Right lobe of liver (tissue), 6 donors: ENCODE measurements at regions not wholly inside any gene's neighbourhood (a gene's known extent, or its start where the extent isn't known, plus 50 kb on each side); places are given as distances from the start of the nearest gene placed in this dataset.

Experiments used
- ATAC-seq, 4 donors: fragments of 200-7000 bp; cut with Tn5 transposase; one replicate each; pipeline ENCODE4 v1.9.1; 2020; ENCODE audit warnings: mild to moderate bottlenecking in 4 of 4, moderate library complexity in 4 of 4
- DNase-seq, 3 donors: peaks; one replicate each; pipeline ENCODE4 v3.0.0-alpha.2; 2020
- H3K27ac ChIP-seq, 3 donors: fragments of 200-600 bp; one replicate each; pipeline ENCODE4 v1.8.0; 2022
- H3K27me3 ChIP-seq, 2 donors: fragments of 200-600 bp; one replicate each; pipeline ENCODE4 v1.8.0; 2022
- H3K36me3 ChIP-seq, 4 donors: fragments of 200-600 bp; sonication (generic) in 1 of 4; one replicate each; pipeline versions ENCODE4 v1.5.1 to v1.8.0; 2017 to 2022; ENCODE audit warnings: control low read depth in 1 of 4
- H3K4me1 ChIP-seq, 4 donors: fragments of 200-600 bp; sonication (generic) in 1 of 4; one replicate each; pipeline versions ENCODE4 v1.5.1 to v1.8.0; 2017 to 2022; ENCODE audit warnings: control low read depth in 1 of 4
- H3K4me3 ChIP-seq, 3 donors: fragments of 200-600 bp; one replicate each; pipeline ENCODE4 v1.8.0; 2022
- H3K9me3 ChIP-seq, 4 donors: fragments of 200-600 bp; sonication (generic) in 1 of 4; one replicate each; pipeline versions ENCODE4 v1.5.1 to v1.8.0; 2017 to 2022; ENCODE audit warnings: control low read depth in 1 of 4
- POLR2A ChIP-seq: fragments of 450-650 bp; IDR thresholded peaks from one replicate; pipeline ENCODE4 v1.6.1; 2017; ENCODE audit warnings: antibody characterized with exemption, mild to moderate bottlenecking
- WGBS: methylation state at CpG from one replicate; pipeline ENCODE4 v1.1.6; 2018; ENCODE audit warnings: low coverage, low lambda C conversion rate; ENCODE audit not compliant: insufficient coverage; ENCODE audit errors: missing lambda C conversion rate; 5-methylcytosine and 5-hydroxymethylcytosine counted together
- intact Hi-C, 2 donors: fragments of 100-400 bp; cut with DNase I; formaldehyde crosslinking; loops; one replicate each; pipeline versions ENCODE4 v1.11.2 to v1.14.1; 2022
- TF ChIP-seq, protein P1 (sequence below), 4 donors: fragments of 200-600 bp in 3 of 4; fragments of 450-650 bp in 1 of 4; IDR thresholded peaks; one replicate each; pipeline versions ENCODE4 v1.5.1 to v1.8.0; 2016 to 2022; ENCODE audit warnings: antibody characterized with exemption in 4 of 4, mild to moderate bottlenecking in 2 of 4
- donor health status: DM: no; HTN: yes; CAD: no.
- donor health status: DM: no; HTN: no; CAD: no.
- donor health status: DM: no; HTN: no; CAD: no.
- donor health status: DM: no; HTN: yes; CAD: no.
- donor health status: DM: no; HTN: yes; CAD: no.

DNA sequence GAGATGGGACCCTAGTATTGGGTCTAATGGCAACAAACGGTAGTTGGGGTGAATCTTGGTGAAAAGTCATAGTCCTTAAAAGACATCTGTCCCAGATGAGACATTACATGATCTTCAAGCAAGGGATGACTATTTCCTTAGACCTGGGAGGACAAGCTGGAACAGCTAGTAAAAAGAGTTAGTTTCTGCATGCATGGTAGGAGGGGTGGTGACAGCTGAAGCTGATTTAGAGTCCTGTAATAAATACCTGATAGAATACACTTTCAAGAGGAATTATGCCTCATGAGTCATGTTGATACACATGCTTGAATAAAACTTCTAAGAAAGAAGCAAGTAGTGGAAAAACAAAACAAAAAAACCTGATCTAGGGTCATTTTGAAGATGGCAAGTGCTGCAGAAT lies 247.4 kb downstream of the CD109 start:
- H3K9me3 ChIP-seq, result no peaks in the 10 kb centered on the region
- no peak overlapping the region for H3K4me3 ChIP-seq
- 42% methylated on average over 1 of the region's 1 CpG for WGBS
- TF ChIP-seq, protein P1, sequence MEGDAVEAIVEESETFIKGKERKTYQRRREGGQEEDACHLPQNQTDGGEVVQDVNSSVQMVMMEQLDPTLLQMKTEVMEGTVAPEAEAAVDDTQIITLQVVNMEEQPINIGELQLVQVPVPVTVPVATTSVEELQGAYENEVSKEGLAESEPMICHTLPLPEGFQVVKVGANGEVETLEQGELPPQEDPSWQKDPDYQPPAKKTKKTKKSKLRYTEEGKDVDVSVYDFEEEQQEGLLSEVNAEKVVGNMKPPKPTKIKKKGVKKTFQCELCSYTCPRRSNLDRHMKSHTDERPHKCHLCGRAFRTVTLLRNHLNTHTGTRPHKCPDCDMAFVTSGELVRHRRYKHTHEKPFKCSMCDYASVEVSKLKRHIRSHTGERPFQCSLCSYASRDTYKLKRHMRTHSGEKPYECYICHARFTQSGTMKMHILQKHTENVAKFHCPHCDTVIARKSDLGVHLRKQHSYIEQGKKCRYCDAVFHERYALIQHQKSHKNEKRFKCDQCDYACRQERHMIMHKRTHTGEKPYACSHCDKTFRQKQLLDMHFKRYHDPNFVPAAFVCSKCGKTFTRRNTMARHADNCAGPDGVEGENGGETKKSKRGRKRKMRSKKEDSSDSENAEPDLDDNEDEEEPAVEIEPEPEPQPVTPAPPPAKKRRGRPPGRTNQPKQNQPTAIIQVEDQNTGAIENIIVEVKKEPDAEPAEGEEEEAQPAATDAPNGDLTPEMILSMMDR (IDR thresholded peaks at IDR 0.05), result no peak
- no peak for TF ChIP-seq POLR2A
- no peak for ATAC-seq
- no peak overlapping the region for H3K27ac ChIP-seq
- no peaks in the 10 kb centered on the region for H3K27me3 ChIP-seq
- H3K4me1 ChIP-seq, result no peaks in the 10 kb centered on the region
- intact Hi-C loops, result no loop called here
- no peaks in the 10 kb centered on the region for H3K36me3 ChIP-seq
- no peak for DNase-seq

DNA sequence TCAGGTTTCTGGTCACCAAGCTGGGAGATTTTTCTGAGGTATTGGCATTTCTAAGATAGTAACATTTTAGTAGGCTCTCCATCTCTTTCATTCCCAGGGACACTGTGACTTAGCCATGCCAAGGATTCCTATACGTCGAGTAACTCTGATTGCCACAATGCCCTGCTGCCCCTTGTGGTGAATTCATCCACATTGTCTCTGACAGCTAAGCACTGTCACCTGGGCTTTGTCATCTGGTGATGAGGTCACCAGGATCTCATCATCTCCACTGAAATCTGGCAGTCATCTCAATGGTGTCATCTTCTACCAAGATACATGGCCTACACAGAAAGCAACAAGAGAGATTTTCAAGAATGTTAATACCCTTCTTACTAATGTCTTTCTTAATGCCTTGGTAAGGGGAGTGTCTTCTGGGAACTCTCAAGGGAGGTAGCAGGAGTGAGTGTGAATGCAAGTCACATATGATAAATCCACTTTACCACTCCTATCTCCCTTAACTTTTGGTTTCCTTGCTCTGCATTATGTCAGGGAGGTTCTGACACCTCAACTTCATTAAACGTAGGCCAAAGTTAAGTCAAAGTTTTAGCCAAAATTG lies 246.7 kb downstream of the CD109 start:
- DNase-seq (no peak), ATAC-seq (no peak)
- H3K9me3 ChIP-seq, result no peaks in the 10 kb centered on the region
- TF ChIP-seq, protein P1 (IDR thresholded peaks at IDR 0.05), result no peak
- TF ChIP-seq POLR2A, result no peak
- no peak overlapping the region for H3K4me3 ChIP-seq
- intact Hi-C loops, result no loop called here
- WGBS, result 31% methylated on average over 2 of the region's 3 CpGs
- no peaks in the 10 kb centered on the region for H3K4me1 ChIP-seq
- H3K27me3 ChIP-seq, result no peaks in the 10 kb centered on the region
- H3K27ac ChIP-seq, result no peak overlapping the region
- no peaks in the 10 kb centered on the region for H3K36me3 ChIP-seq

DNA sequence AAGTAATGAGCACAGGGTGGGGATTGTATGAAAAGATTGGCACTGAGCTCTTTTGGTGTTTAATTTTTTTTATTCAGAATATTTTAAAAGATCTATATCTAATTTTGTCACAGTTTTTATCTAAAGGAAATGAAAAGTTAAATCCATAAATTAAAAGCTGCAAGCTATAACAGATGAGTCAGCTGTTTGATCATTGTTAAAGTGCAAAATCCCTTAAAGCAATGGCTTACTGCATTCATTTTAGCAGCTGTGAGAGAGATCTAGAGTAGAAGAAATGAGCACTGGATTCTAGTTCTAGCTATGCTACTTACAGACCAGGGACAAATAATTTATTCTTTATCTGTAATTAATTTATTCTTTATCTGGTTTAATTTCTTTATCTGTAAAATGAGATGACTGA lies 245.9 kb downstream of the CD109 start:
- H3K36me3 ChIP-seq, result no peaks in the 10 kb centered on the region
- H3K27ac ChIP-seq, result no peak overlapping the region
- intact Hi-C loops, result no loop called here
- no peak overlapping the region for H3K4me3 ChIP-seq
- H3K4me1 ChIP-seq, result no peaks in the 10 kb centered on the region
- ATAC-seq, result no peak
- no peak for DNase-seq
- no peaks in the 10 kb centered on the region for H3K27me3 ChIP-seq
- no peak for TF ChIP-seq POLR2A
- TF ChIP-seq, protein P1 (IDR thresholded peaks at IDR 0.05), result no peak
- H3K9me3 ChIP-seq, result no peaks in the 10 kb centered on the region

DNA sequence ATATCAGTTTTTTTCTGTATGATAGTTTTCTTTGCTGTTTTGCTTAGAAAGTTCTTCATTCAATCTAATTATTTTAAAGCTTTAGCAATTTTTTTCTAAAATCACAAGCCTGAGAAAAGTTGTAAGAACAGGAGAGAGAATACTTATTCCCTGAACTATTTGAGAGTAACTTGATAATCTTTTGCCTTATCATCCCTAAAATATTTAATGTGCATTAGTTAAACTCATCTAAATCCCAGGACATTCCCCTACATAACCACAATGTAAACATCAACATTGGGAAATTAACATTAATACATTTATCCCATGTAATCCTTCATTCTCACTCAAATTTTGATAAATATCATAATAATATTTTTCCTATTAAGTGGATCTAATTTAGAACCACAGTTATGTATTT lies 241.8 kb downstream of the CD109 start:
- no peak for TF ChIP-seq POLR2A
- TF ChIP-seq, protein P1 (IDR thresholded peaks at IDR 0.05), result no peak
- no peak overlapping the region for H3K27ac ChIP-seq
- no peak for DNase-seq
- no peak overlapping the region for H3K4me3 ChIP-seq
- intact Hi-C loops, result no loop called here
- no peaks in the 10 kb centered on the region for H3K27me3 ChIP-seq
- H3K4me1 ChIP-seq, result no peaks in the 10 kb centered on the region
- H3K36me3 ChIP-seq, result no peaks in the 10 kb centered on the region
- ATAC-seq, result no peak
- H3K9me3 ChIP-seq, result no peaks in the 10 kb centered on the region

DNA sequence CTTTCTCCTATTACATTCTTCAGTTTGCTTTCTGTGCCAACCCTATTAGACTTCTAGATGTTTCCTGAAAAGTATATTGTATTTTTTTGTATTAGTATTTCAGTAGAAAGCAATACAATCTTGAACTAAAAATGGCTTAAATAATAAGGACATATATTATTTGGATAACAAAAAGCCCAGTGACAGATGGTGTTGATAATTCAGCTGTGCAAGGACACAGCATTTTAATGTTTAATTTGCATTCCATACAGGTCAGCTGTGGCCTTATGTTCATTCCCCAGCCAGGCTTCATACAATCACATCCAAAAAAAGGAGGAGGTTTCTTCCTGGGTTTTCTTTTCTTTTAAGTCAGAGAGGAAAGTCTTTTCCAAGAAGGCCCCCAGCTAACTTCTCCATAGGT lies 236.9 kb downstream of the CD109 start:
- TF ChIP-seq, protein P1 (IDR thresholded peaks at IDR 0.05), result no peak
- no peak for TF ChIP-seq POLR2A
- H3K27ac ChIP-seq, result no peak overlapping the region
- no peaks in the 10 kb centered on the region for H3K36me3 ChIP-seq
- DNase-seq (no peak), ATAC-seq (no peak)
- no peaks in the 10 kb centered on the region for H3K9me3 ChIP-seq
- intact Hi-C loops, result no loop called here
- no peaks in the 10 kb centered on the region for H3K27me3 ChIP-seq
- no peaks in the 10 kb centered on the region for H3K4me1 ChIP-seq
- no peak overlapping the region for H3K4me3 ChIP-seq
